ENCODE measurements at regions not wholly inside any gene's neighbourhood (a gene's known extent, or its start where the extent isn't known, plus 50 kb on each side); places are given as distances from the start of the nearest gene placed in this dataset.
"Not testable (repeated sequence)": the region's sequence is repeated elsewhere in the genome, so short reads cannot be mapped to it uniquely, and the experiment has no call there.

DNA sequence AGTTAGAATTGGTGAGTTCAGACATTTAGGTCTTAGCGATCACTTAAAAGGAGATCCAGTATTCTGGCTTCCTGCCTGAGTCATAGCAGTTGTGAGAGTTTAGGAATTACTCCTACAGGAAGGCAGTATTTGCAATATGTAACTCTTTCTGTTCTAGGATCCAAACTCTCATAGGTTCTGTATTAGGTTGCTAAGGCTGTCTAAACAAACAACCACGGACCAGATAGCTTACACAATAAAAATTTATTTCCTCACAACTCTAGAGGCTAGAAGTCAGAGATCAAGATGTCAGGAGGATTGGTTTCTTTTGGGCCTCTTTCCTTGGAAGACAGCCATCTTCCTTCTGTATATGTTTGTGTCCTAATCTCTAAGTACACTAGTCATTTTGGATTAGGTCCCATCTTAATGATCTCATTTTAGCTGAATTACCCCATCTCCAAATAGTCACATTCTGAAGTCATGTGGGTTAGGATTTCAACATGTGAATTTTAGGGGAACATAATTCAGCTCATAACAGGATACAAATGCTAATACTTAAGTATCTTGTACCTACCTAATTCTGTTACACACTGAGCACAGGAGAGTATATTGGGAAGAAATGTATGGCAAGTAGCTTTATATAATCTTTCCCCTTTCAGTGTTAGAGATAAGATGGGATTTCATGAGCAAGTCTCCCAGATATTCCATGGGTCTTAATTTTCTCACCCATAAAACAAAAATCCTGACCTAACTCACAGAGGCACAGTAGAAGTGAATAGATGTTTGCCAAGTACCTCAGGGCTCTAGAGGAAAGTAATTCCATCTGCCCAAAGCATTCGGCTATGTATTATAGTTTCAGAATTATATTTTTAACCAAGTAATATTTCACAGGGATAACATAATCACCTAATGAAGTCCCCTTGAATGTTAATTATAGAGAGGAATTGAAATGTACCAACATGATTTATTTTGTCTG is 144.4 kb downstream of the PTBP2 start:
- no peak for DNase-seq

DNA sequence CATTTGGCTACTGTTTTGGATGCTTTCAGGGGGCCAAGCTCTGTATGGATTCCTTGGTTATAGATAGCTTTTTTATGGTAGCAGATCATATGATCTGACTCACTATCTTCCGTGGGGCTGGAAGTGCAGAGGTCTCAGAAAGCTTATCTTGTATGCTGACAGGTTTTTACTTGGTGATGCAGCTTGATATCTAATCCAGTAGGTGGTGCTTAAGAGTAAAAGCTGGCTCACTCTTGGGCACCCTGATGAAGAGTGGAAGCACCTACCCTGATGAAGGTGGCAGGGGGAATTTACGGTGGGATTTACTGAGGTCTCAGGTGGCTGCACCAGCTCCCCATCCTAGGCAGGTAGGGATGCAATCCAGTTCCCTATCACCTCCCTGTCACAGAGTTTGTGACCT is 151.2 kb downstream of the PTBP2 start:
- DNase-seq = no peak

DNA sequence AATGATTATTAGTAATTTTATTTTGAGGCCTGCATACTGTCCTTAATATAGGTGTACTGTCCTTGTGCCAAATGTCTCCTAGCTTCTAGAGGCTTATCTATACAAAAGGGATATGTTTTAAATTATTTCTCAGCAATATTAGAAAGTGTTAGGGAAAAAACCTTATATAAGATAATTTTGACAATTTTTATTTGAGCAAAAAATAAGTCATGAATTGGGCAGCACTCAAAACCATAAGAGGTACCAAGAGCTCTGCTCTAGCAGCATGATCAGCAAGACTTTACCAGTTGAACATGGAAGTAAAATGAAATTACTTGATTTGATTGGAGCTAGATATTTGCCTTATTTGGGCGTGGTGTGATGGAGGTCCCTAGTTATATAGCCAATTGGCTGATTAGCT is 157.1 kb downstream of the PTBP2 start:
- no peak for DNase-seq

DNA sequence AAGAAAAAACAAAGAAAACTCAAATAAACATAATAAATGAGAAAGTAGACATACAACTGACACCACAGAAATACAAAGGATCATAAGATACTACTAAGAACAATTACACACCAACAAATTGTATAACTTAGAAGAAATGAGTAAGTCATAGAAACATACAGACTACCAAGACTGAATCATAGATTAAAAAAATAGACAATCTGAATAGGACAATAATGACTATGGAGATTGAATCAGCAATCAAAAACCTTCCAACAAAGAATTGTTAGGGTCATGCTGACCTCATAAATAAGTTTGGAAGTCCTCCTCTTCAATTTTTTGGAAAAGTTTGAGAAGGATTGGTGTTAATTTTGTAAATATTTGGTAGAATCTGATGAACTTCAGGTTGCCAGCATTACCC is 159.0 kb downstream of the PTBP2 start:
- DNase-seq = no peak

DNA sequence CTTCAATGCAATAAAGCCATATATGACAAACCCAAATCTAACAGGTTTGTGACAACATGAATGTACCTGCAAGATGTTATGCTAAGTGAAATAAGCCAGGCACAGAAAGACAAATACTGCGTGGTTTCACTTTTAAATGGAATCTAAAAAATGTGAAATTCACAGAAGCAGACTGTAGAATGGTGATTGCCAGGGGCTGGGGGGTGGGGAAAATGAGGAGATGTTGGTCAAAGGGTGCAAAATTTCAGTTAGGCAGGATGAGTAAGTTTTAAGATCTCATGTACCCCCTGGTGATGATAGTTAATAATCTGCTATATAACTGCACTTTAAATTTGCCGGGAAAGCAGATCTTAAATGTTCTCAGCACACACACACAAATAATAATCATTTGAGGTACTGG is 160.5 kb downstream of the PTBP2 start:
- no peak for DNase-seq

DNA sequence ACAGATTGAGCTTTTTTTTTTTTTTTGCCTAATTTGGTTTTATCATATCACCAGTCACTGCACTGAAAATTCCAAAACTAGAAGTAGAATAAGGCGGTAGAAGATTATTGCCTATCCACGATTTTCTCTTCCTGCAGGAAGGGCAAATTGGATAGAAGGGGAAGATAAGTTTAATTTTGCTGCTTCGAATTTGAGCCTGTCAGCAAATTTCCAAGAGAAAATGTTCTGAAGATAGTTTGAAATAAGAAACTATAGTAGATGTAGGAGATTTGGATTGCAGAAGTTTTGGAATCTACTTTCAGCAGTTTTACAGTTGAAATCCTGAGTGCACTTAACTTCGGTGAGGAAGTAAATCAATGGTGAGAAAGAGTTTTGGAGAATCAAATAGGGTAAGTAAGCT is 164.9 kb downstream of the PTBP2 start:
- no peak for DNase-seq

DNA sequence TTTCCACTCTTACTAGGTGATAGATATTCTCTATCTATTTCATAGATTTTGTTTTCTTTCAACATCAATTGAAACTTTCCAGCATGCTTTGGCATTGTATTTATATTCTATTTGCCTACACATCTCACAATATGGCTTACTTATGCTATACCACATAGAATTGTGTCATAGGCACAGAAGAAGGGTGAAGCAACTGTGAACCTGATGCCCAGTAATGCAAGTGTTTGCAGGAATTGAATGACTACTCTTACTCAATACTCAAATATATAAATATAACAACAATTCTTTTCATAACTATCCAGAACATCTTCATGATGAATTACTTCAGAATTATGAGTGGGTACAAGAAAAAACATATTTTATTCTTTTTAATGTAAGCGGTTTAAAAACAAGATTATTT is 165.9 kb downstream of the PTBP2 start:
- no peak for DNase-seq

DNA sequence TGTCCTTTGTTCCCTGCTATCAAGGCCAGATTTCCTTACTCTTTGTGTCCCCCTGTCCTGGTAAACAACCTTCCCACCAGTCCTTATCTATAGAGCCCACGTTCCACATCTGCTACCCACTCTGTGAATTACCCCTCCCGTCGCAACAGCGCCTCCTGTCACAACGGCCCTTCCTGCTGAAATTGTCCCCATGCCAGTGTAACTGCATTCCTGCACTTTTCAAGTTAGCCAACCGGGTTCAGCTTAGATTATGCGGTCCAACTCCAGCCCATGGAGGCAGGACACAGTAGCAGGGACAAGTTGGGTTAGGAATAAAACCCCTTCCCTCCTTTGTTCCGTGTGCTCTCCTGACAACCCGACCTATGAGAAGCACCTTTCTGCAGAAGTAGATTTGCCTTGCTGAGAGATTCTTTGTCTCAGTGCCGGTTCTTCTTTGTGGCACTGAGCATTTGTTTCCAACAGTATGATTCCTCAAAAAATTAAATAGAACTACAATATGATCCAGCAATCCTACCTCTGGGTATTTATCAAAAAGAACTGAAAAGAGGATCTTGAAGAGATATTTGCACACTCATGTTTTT is 180.3 kb downstream of the PTBP2 start:
- no peak for DNase-seq

DNA sequence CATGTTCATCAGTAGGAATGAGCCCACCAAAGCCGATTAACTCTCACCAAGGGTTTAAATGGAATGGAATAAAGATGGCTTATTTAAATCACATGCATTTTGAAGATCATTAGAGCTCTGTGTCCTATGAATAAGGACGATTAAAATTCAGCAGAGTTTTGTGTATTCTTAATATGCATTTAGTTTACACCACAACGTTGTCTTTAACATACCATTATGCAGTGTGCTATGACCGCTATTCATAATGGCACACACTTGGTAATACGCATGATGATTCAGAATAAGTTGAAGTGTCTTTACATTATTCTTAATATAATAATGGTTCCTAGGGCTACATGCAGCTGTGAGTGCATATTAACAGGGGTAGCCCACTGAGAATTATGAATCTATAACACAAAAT is 190.7 kb downstream of the PTBP2 start:
- no peak for DNase-seq

DNA sequence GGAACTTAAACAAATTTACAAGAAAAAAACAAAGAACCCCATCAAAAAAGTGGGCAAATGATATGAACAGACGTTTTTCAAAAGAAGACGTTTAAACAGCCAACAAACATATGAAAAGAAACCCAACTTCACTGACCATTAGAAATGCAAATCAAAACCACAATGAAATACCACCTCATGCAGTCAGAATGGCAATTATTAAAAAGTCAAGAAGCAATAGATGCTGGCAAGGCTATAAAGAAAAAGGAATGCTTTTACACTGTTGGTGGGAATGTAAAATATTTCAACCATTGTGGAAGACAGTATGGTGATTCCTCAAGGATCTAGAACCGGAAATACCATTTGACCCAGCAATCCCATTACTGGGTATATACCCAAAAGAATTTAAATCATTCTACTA is 194.1 kb downstream of the PTBP2 start:
- not testable (repeated sequence) for DNase-seq

DNA sequence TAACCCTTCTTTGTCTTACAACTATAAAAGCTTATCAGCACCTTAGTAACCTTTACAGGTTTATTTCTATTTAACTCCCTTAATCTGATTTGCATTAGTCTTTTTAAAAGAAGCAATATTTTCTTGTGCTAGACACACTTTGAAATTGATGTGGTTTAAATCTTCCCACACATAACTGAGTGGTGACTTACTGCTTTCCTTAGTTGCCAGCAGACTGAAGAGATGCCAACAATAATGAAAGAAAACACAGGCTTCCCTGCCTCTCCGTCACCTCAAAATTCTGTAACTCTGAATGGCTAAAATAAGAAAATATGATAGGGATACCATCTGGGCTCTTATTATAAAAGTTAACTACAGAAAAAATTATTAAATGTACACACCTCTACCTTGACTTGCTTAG is 196.8 kb downstream of the PTBP2 start:
- no peak for DNase-seq

DNA sequence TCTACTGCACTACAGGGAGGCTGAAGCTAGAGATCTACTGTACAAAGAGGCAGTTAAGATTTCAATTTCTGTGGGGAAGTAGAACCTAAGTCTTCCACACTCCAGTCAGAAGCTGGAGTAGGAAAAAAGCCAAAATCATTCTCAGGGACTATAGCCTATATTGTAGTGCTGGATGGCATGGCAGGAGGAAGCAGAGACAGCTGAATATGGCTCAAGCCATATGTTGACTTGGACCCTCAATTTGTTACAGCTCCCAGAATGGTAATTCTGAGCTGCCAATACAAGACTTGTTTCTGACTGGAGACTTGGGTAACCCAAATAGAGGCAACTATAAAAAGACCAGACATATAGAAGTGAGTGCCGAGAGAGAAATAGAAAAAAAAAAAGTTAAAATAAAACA is 200.6 kb downstream of the PTBP2 start:
- no peak for DNase-seq

DNA sequence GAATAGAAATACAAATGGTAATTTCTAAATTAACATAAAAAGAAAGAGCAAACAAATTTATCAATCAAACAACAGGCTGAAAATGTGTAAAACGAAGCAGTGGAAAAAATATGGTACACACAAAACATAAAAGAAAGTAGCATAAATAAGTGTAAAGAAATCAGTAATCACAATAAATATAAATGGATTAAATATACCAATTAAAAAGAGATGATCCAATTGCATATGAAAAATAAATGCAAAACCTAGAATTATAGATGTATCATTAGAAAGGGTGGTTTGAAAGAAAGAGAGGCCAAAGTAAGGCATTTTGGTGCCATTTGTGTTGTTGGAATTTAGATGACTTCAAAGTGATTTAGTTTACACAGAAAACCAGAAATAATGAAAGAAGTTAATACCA is 202.2 kb downstream of the PTBP2 start:
- DNase-seq = no peak

DNA sequence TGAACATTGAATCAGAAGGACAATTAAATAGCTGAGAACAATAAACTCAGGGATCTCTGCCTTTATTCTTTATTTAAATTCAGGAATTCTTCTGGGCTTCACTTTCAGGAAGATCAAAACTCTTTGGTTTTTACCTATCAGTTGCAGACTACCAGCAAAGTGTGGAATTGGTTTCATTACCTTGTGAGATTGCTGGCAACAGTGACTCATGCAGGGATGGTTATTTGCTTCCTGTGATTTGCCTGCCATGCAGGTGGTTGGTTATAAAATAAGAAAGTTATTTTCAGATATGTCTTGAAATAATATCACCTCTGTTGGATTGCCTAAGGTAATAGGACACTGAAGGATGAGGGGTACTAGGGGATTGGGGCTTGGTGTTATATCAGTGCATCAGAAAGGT is 204.6 kb downstream of the PTBP2 start:
- no peak for DNase-seq

DNA sequence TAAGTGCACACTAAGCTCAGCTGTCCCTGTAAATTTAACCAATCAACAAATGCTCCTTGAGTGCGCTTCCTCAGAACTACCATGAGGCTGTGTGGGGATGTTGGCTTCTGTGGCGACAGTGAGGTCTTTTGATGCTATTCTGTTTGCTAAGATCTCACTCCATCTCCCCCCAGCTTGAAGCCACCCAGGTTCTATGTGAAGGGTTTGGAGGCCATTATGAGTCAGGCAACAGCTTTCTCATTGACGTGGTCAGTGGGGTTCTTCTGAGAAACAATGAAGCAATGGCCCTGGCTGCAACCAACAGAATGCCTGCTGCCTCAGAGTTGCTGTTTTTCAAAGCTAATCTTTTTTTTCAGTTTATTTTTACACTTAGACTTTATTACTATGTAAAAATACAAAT is 205.5 kb downstream of the PTBP2 start:
- DNase-seq = no peak

DNA sequence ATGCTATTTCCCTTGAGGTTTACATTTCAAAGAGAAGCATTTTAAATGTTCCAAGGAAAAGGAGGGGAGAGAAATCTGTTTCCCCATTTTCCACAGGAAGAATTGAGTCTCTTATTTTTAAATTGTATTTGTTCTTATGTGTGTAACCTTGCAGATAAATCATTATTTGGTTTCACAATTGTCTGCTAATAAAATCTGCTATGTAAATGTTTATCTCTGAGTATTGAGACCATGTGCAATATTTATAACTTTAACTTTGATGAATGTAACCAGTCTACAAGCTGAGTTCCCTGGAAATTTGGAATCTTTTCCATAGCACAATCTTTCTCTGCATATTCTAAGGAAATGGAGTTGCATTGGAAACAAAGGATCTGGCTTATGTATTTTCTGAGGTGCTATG is 209.6 kb downstream of the PTBP2 start:
- no peak for DNase-seq

DNA sequence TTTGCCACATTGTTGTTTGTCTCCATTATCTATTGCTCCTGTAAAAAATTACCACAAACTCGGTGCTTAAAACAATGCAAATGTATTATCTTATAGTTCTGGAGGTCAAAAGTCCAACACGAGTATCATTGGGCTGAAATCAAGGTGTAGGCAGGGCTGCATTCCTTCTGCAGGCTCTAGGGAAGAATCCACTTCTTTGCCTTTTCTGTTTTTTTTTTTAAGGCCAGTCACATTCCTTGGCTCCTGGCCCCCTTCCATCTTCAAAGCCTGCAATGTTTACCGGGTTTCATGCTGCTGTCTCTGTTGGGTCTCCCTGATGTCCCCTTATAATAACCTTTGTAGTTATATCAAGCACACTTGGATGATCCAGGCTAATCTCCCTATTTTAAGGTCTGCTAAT is 212.7 kb downstream of the PTBP2 start:
- DNase-seq = no peak

DNA sequence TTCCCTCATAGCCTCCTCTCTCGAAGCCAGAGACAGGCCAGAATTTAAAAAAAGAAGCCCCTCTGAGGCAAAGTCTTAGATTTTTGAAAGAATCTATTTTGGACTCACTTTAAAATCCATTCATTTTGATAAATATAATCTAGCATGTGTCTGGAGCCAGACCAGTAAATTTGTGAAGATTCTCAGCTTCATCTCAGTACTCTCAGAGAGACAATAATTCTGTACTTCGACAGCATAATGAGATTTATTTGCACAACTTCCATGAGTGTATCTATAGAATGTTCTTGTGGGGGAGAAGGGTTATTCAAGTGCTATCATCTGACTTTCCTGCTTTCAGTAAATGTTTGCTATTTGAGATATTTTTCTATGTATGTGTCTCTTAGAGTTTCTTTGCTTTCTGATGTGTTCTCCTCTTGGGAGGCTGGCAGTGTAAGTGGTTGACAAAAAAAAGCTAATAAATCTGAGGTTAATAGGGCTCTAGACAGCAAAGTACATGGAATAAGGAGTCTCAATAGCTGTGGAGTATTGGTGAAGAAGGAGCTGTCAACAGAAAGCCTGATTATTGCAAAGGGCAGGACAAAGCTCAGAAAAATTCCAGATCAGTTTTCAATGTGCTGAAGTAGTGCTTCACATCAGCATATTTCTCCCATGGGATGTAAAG is 223.0 kb downstream of the PTBP2 start:
- DNase-seq = no peak

DNA sequence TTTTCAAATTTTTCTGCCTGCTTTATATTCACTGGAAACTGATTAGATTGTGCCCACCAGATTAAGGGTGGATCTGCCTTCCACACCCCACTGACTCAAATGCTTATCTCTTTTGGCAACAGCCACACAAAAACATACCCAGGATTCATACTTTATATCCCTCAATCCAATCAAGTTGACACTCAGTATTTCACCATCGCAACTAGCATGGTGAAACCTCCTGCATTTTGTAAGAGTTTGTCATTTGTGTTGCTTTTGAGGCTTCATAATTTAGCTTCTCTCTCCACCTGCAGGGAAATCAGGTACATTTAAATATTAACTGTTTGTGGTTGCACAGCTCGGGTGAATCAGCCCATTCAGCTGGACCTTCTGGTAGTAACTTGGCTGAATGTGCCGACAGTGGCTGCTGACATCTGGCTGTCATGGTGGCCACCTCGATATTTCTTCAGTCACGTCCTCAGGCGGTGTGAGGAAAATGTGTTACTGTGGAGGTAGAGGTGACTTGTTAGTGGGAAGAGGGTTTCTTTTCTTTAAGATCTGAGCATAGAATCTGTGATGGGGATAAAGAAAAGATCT is 224.0 kb downstream of the PTBP2 start:
- DNase-seq = no peak

DNA sequence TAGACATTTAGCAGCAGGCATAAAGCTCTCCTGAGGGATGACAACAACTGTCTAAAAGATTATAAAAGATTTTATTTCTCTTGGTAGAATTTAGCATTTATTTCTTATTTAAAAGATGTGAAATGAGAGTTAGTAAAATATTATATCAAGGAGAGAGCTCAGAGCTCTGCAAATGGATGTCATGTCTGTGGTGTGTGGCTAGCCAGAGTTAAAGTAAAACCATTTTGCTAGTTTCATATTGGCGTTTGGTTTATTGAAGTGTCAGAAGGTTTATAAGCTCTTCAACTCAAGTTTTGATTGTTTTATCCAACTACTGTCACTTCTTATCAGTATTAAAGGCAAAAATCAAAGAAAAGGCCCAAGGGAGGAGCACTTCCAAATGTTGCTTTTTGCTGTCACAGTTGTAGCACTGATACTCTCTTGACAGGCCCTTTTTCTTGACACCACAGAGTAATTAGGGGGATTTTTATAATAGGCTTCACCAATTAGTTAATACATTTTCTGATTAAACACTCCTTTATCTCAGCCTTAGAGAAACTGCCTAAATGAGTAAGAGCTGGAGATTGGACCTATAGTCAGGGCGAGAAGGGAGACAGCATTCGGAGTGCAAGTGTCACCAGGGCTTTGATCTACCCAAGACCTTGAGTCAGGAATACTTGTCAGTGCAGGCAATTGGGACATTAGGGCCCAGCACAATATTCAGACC is 233.9 kb downstream of the PTBP2 start:
- no peak for DNase-seq

DNA sequence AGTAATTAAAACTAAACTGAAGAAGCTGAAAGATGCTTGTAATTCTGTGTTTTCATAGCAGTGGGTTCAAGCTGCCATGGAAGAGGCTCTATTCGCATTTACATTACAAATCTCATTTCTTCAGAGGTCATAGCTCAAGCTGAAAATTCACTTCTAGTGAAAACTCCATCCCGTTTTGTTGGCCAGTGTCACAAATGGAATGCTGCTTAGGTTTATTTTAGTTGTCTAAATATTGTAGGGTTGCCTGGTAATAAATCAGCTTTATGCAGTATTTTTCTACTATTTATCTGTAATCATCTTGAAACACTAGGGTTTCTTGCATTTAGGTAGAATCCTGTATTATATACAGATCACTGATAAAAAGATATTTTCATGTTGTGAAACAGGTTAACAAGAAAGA is 240.6 kb downstream of the PTBP2 start:
- no peak for DNase-seq

DNA sequence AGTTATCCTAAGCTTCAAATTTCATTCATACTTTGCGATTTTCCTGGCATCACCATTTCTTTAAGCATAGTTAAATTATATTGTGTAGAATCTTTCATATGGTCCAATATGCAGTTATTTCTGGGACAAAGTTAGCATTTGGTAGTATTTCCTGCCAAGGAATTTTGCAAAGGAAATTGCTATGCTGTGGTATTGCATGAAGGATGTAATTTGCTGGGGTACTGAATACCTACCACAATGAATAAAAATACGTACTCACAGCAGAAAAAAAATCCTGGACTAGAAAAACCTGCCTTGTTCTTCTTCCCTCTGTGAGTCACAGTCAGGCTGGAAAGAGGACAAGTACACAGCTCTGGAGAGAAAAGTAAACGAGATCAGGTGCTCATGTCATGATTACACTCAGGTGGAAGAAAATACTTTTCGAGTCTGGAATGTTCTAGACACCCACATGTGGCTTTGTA is 241.2 kb downstream of the PTBP2 start:
- DNase-seq = no peak

DNA sequence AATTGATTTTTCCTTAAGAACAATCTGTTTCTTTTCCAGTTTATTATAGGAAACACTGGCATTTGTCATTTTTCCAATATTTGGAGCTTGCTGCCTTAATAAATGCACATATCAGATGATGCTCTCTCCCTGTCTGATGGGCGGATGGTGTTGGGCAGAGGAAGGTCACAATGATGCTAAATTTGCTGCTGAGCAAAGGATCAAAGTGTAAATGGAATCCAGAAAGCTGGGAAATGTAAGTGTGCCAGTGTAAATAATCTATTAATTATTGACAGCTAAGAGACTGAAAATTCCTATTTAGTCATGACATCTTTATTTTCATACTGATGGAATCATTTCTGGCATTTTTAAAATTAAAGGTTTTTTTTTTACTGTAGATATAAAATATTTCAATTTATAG is 243.2 kb downstream of the PTBP2 start:
- DNase-seq = no peak
